ENCODE measurements at regions not wholly inside any gene's neighbourhood (a gene's known extent, or its start where the extent isn't known, plus 50 kb on each side); places are given as distances from the start of the nearest gene placed in this dataset.

DNA sequence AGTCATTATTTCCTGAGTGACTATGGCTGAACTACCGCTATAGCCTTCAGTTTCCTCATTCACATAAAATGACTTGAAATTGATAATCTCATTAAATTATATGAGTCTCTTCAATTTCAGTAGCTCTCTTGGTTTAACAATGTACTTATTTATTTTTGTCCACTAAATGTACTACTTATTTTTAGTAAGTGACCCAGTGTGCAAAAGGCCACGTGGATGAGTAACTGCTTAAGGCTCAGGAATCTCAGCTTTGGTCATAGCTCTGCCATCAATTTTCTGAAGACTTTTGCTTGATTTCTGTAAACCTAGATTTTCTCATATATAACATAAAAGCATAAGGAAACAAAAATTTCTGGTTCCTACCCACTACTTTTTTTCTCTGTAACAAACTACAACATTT, 1132.9 kb upstream of the CDH8 start:
- Histone ChIP-seq H3K9ac (ENCODE audit: low read depth, low read length, poor library complexity) (no peak overlapping the region), H2BK120ac (ENCODE audit: low read depth, low read length) (no peak overlapping the region), H2BK15ac (ENCODE audit: low read length) (no peak overlapping the region), H3K4me2 (ENCODE audit: insufficient read depth, low read length, poor library complexity, severe bottlenecking) (no peak overlapping the region), H3K9me3 (replicated peaks in 1 of 2; ENCODE audit: control insufficient read depth in 2 of 2, insufficient read depth in 1 of 2, low read depth in 1 of 2, low read length in 2 of 2) (no peaks in the 10 kb centered on the region), H2AK5ac (ENCODE audit: low read depth, low read length) (no peak overlapping the region), H3K14ac (ENCODE audit: low read length) (no peak overlapping the region), H3K79me1 (ENCODE audit: low read depth, low read length) (no peaks in the 10 kb centered on the region), H3K4ac (ENCODE audit: low read length) (no peak overlapping the region), H4K8ac (ENCODE audit: low read depth, low read length) (no peak overlapping the region), H3K4me1 (ENCODE audit: control insufficient read depth in 2 of 2, insufficient read depth in 1 of 2, low read depth in 1 of 2, low read length in 2 of 2) (no peaks in the 10 kb centered on the region), H4K91ac (ENCODE audit: low read depth, low read length, poor library complexity) (no peak overlapping the region), H3K4me3 (ENCODE audit: low read length in 2 of 2) (no peak overlapping the region), H3K36me3 (replicated peaks in 1 of 2; ENCODE audit: control insufficient read depth in 2 of 2, insufficient read depth in 2 of 2, low read length in 2 of 2) (no peaks in the 10 kb centered on the region), H3K18ac (ENCODE audit: low read length) (no peak overlapping the region), H3K27ac (replicated peaks; ENCODE audit: low read length) (no peak overlapping the region), H3K27me3 (ENCODE audit: control insufficient read depth in 3 of 3, insufficient read depth in 3 of 3, low read depth in 1 of 3, low read length in 3 of 3) (no peaks in the 10 kb centered on the region), H2AFZ (ENCODE audit: low read length) (no peak overlapping the region), H2BK5ac (ENCODE audit: low read length) (no peak overlapping the region), H3K23ac (ENCODE audit: low read depth, low read length, poor library complexity) (no peak overlapping the region), H2BK12ac (ENCODE audit: low read length) (no peak overlapping the region)
- no CpG with 5 or more reads among the region's 2 CpGs for WGBS, 2 donors (ENCODE audit: extremely low coverage in 2 of 2, insufficient read length in 2 of 2, insufficient replicate concordance in 1 of 2)
- no peak for DNase-seq (ENCODE audit: low spot score)

DNA sequence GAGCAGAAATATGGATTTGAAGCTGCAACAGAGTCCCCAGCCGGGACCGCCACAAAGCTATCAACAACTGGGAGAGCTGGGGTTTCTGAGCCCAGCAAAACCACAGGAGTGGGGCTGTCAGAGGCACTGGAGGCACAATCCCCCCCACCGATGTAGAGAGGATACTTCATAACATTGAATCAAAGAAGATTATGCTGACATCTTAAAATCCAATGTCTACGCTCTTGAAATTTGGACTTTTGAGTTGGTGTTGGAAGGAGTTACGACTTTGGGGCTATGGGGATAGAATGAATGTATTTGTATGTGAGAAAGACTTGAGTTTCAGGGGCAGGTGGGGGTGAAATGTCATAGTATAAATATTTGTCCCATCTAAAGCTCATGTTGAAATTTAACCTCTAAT, 1121.6 kb upstream of the CDH8 start:
- Histone ChIP-seq H3K79me1 (ENCODE audit: low read depth, low read length) (no peaks in the 10 kb centered on the region), H4K91ac (ENCODE audit: low read depth, low read length, poor library complexity) (no peak overlapping the region), H3K18ac (ENCODE audit: low read length) (no peak overlapping the region), H4K8ac (ENCODE audit: low read depth, low read length) (no peak overlapping the region), H3K27ac (replicated peaks; ENCODE audit: low read length) (no peak overlapping the region), H3K36me3 (replicated peaks in 1 of 2; ENCODE audit: control insufficient read depth in 2 of 2, insufficient read depth in 2 of 2, low read length in 2 of 2) (no peaks in the 10 kb centered on the region), H2AFZ (ENCODE audit: low read length) (no peak overlapping the region), H3K14ac (ENCODE audit: low read length) (no peak overlapping the region), H2BK5ac (ENCODE audit: low read length) (no peak overlapping the region), H3K4me3 (ENCODE audit: low read length in 2 of 2) (no peak overlapping the region), H3K4ac (ENCODE audit: low read length) (no peak overlapping the region), H3K27me3 (ENCODE audit: control insufficient read depth in 3 of 3, insufficient read depth in 3 of 3, low read depth in 1 of 3, low read length in 3 of 3) (no peaks in the 10 kb centered on the region), H2BK12ac (ENCODE audit: low read length) (no peak overlapping the region), H2BK120ac (ENCODE audit: low read depth, low read length) (no peak overlapping the region), H3K23ac (ENCODE audit: low read depth, low read length, poor library complexity) (no peak overlapping the region), H2BK15ac (ENCODE audit: low read length) (no peak overlapping the region), H3K4me1 (ENCODE audit: control insufficient read depth in 2 of 2, insufficient read depth in 1 of 2, low read depth in 1 of 2, low read length in 2 of 2) (no peaks in the 10 kb centered on the region), H3K9me3 (replicated peaks in 1 of 2; ENCODE audit: control insufficient read depth in 2 of 2, insufficient read depth in 1 of 2, low read depth in 1 of 2, low read length in 2 of 2) (no peaks in the 10 kb centered on the region), H3K9ac (ENCODE audit: low read depth, low read length, poor library complexity) (no peak overlapping the region), H3K4me2 (ENCODE audit: insufficient read depth, low read length, poor library complexity, severe bottlenecking) (no peak overlapping the region), H2AK5ac (ENCODE audit: low read depth, low read length) (no peak overlapping the region)
- no peak for DNase-seq (ENCODE audit: low spot score)
- no CpG with 5 or more reads among the region's 5 CpGs for WGBS, 2 donors (ENCODE audit: extremely low coverage in 2 of 2, insufficient read length in 2 of 2, insufficient replicate concordance in 1 of 2)

- Histone ChIP-seq H3K4me1 (ENCODE audit: control insufficient read depth in 2 of 2, insufficient read depth in 1 of 2, low read depth in 1 of 2, low read length in 2 of 2) (peaks cover 0 to 4% of the 10 kb centered on the region in 2 donors), H3K23ac (ENCODE audit: low read depth, low read length, poor library complexity) (no peak overlapping the region), H2BK120ac (ENCODE audit: low read depth, low read length) (no peak overlapping the region), H2AK5ac (ENCODE audit: low read depth, low read length) (no peak overlapping the region), H3K79me1 (ENCODE audit: low read depth, low read length) (no peaks in the 10 kb centered on the region), H3K9me3 (replicated peaks in 1 of 2; ENCODE audit: control insufficient read depth in 2 of 2, insufficient read depth in 1 of 2, low read depth in 1 of 2, low read length in 2 of 2) (no peaks in the 10 kb centered on the region), H3K4me3 (ENCODE audit: low read length in 2 of 2) (no peak overlapping the region), H3K14ac (ENCODE audit: low read length) (no peak overlapping the region), H2BK12ac (ENCODE audit: low read length) (no peak overlapping the region), H3K9ac (ENCODE audit: low read depth, low read length, poor library complexity) (no peak overlapping the region), H3K27me3 (ENCODE audit: control insufficient read depth in 3 of 3, insufficient read depth in 3 of 3, low read depth in 1 of 3, low read length in 3 of 3) (no peaks in the 10 kb centered on the region), H2AFZ (ENCODE audit: low read length) (no peak overlapping the region), H4K91ac (ENCODE audit: low read depth, low read length, poor library complexity) (no peak overlapping the region), H3K18ac (ENCODE audit: low read length) (no peak overlapping the region), H3K4me2 (ENCODE audit: insufficient read depth, low read length, poor library complexity, severe bottlenecking) (no peak overlapping the region), H3K36me3 (replicated peaks in 1 of 2; ENCODE audit: control insufficient read depth in 2 of 2, insufficient read depth in 2 of 2, low read length in 2 of 2) (no peaks in the 10 kb centered on the region), H2BK15ac (ENCODE audit: low read length) (no peak overlapping the region), H4K8ac (ENCODE audit: low read depth, low read length) (no peak overlapping the region), H3K27ac (replicated peaks; ENCODE audit: low read length) (no peak overlapping the region), H3K4ac (ENCODE audit: low read length) (no peak overlapping the region), H2BK5ac (ENCODE audit: low read length) (no peak overlapping the region)
- WGBS, 2 donors (ENCODE audit: extremely low coverage in 2 of 2, insufficient read length in 2 of 2, insufficient replicate concordance in 1 of 2), result no CpG with 5 or more reads among the region's 1 CpG
- no peak for DNase-seq (ENCODE audit: low spot score)
Measured at GRCh38 chr16:63146251-63146650, 1110.0 kb upstream of the CDH8 start.

DNA sequence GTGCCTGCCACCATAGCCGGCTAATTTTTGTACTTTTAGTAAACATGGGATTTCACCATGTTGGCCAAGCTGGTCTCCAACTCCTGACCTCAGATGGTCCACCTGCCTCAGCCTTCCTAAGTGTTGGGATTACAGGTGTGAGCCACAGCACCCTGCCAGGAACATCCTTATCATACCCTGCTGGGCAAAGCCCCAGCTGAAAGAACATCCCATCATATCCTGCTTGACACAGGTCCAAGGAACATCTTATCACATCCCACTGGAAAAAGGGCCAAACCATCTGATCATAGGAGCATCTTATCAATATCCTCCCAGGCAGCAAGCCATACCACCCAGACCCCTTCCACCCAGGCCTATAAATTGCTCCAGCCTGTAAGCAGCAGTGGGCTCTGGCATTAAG, 1109.2 kb upstream of the CDH8 start:
- H2BK5ac ChIP-seq (ENCODE audit: low read length), result no peak overlapping the region
- no peak overlapping the region for H2BK12ac ChIP-seq (ENCODE audit: low read length)
- H3K9me3 ChIP-seq (replicated peaks in 1 of 2; ENCODE audit: control insufficient read depth in 2 of 2, insufficient read depth in 1 of 2, low read depth in 1 of 2, low read length in 2 of 2), result no peaks in the 10 kb centered on the region
- H3K14ac ChIP-seq (ENCODE audit: low read length), result no peak overlapping the region
- H2BK120ac ChIP-seq (ENCODE audit: low read depth, low read length), result no peak overlapping the region
- H3K23ac ChIP-seq (ENCODE audit: low read depth, low read length, poor library complexity), result no peak overlapping the region
- DNase-seq (ENCODE audit: low spot score), result no peak
- no CpG with 5 or more reads among the region's 1 CpG for WGBS, 2 donors (ENCODE audit: extremely low coverage in 2 of 2, insufficient read length in 2 of 2, insufficient replicate concordance in 1 of 2)
- H3K18ac ChIP-seq (ENCODE audit: low read length), result no peak overlapping the region
- no peak overlapping the region for H2BK15ac ChIP-seq (ENCODE audit: low read length)
- no peak overlapping the region for H4K8ac ChIP-seq (ENCODE audit: low read depth, low read length)
- H3K4me3 ChIP-seq (ENCODE audit: low read length in 2 of 2), result no peak overlapping the region
- H3K9ac ChIP-seq (ENCODE audit: low read depth, low read length, poor library complexity), result no peak overlapping the region
- no peaks in the 10 kb centered on the region for H3K79me1 ChIP-seq (ENCODE audit: low read depth, low read length)
- no peak overlapping the region for H4K91ac ChIP-seq (ENCODE audit: low read depth, low read length, poor library complexity)
- no peak overlapping the region for H2AFZ ChIP-seq (ENCODE audit: low read length)
- H2AK5ac ChIP-seq (ENCODE audit: low read depth, low read length), result no peak overlapping the region
- H3K36me3 ChIP-seq (replicated peaks in 1 of 2; ENCODE audit: control insufficient read depth in 2 of 2, insufficient read depth in 2 of 2, low read length in 2 of 2), result no peaks in the 10 kb centered on the region
- no peak overlapping the region for H3K27ac ChIP-seq (replicated peaks; ENCODE audit: low read length)
- H3K27me3 ChIP-seq (ENCODE audit: control insufficient read depth in 3 of 3, insufficient read depth in 3 of 3, low read depth in 1 of 3, low read length in 3 of 3), result no peaks in the 10 kb centered on the region
- no peak overlapping the region for H3K4me2 ChIP-seq (ENCODE audit: insufficient read depth, low read length, poor library complexity, severe bottlenecking)
- H3K4ac ChIP-seq (ENCODE audit: low read length), result no peak overlapping the region
- peaks cover 0 to 4% of the 10 kb centered on the region in 2 donors for H3K4me1 ChIP-seq (ENCODE audit: control insufficient read depth in 2 of 2, insufficient read depth in 1 of 2, low read depth in 1 of 2, low read length in 2 of 2)
